DMS114 treated with DMSO at 0.1 percent for 48 hours (cell line): ENCODE measurements at regions not wholly inside any gene's neighbourhood (a gene's known extent, or its start where the extent isn't known, plus 50 kb on each side); places are given as distances from the start of the nearest gene placed in this dataset.

Experiments
- DNase-seq: peaks from one replicate; lab custom pipeline; 2025; ENCODE audit not compliant: unreplicated experiment; lab: John Stamatoyannopoulos, UW

- DNase-seq, result no peak
Measured at GRCh38 chr1:82485591-82486369, 685.0 kb downstream of the ADGRL2 start.

GRCh38 chr1:82483146-82483545, 682.4 kb downstream of the ADGRL2 start:
- no peak for DNase-seq

DNA sequence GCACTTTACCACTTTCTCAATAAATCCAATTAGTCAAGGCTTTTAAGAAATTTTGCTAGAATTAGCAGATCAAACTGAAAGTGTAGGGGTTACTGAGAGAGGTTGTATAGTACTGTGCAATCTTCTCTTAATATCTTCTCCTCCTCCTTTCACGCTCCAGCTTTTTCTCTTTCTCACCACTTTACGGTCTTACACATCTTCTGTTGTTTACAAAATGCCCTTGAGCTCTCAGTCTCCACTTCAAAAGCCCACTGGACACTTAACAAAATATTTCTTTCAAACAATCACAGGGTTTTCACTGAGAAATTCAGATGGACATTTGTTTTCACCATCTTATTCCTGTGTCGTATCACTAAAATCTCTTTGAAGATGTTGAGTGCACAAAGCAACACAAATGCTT, 678.2 kb downstream of the ADGRL2 start:
- DNase-seq, result no peak

GRCh38 chr1:82472489-82473131, 671.9 kb downstream of the ADGRL2 start:
- no peak for DNase-seq

GRCh38 chr1:82466891-82467290, 666.2 kb downstream of the ADGRL2 start:
- DNase-seq, result no peak

DNA sequence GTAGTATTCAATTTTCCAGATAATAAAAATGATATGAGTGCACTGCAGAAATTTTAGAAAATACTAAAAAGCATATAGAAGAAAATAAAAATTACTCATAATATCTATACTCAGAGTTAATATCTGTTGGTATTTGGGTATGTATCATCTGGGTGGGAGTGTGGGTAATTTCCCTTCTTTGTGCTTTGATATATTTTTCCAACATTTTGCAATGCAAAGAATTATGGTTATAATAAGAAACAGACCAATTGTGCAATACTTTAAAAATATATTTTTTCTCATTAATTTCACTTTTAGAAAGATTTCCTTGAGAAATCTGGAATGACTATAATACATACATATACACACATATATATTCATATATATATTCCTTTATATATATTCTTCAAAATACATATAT, 665.7 kb downstream of the ADGRL2 start:
- no peak for DNase-seq

GRCh38 chr1:82465024-82465423, 664.3 kb downstream of the ADGRL2 start:
- DNase-seq, result no peak

DNA sequence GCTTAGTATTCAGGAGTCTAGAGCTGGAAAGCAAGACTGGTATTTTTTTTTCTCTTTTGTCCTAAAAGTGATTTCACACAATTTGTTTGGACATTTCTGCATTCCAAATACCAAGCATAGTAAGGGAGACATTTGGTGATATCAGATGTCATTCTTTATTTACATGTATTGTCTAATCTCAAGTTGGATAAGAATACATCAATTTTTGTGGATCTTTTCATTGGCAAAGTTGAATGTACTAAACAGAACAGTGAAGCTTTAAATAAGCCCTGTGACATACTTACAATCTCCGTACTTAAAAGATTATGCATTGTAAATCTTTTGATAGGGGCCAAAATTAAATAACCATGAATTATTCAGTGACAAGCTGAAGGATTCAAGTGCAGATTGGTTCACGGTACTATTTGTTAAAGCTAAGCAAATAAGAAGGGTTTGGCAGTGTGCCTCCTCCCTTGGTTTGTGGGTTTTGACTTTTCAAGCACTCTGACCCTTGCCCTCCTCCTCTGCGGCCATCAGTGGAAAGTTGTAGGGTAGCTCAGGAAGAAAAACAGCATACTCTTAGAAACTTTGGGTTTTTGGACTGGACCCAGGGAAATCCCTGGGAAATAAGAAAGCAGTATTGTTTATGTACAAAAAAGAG, 663.7 kb downstream of the ADGRL2 start:
- no peak for DNase-seq

- no peak for DNase-seq
Measured at GRCh38 chr1:82463951-82464350, 663.2 kb downstream of the ADGRL2 start.

DNA sequence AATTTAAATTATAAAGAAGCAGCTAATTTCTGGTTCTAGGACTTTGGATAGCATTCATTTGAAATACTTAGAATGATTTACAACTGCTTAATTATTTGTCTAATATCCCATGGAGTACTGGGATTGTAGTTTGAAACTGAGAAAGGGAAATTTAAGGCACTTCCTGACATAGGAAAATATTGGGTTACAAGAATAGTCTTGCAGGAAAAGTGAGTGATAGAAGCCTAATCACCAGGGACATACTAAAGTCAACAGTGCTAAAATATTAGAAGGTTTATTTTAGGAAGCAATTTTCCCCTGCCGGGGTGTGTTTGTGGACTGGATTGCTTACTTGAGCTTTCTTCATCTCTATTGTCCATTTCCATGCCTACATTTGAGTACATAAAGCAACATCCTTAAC, 661.6 kb downstream of the ADGRL2 start:
- DNase-seq, result no peak

- no peak for DNase-seq
Measured at GRCh38 chr1:82455342-82455741, 654.6 kb downstream of the ADGRL2 start.

GRCh38 chr1:82454431-82454830, 653.7 kb downstream of the ADGRL2 start:
- no peak for DNase-seq

- DNase-seq, result no peak
Measured at GRCh38 chr1:82453511-82454185, 652.9 kb downstream of the ADGRL2 start.

- DNase-seq, result no peak
Measured at GRCh38 chr1:82452096-82452495, 651.4 kb downstream of the ADGRL2 start.

DNA sequence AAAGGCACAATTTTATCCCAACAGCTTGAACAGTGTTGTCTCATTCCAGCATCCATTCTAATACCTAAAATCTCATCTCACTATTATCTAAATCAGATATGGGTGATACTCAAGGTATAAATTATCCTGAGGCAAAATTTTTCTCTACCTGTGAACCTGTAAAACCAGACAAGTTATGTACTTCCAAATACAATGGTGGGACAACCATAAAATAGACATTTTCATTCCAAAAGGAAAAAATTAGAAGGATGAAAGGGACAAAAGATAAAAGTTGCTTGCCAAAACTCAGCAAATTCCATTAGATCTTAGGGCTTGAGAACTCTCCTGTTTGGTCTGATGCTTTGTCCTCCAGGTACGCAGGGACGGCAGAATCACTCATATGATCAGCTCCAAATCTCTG, 650.5 kb downstream of the ADGRL2 start:
- no peak for DNase-seq

DNA sequence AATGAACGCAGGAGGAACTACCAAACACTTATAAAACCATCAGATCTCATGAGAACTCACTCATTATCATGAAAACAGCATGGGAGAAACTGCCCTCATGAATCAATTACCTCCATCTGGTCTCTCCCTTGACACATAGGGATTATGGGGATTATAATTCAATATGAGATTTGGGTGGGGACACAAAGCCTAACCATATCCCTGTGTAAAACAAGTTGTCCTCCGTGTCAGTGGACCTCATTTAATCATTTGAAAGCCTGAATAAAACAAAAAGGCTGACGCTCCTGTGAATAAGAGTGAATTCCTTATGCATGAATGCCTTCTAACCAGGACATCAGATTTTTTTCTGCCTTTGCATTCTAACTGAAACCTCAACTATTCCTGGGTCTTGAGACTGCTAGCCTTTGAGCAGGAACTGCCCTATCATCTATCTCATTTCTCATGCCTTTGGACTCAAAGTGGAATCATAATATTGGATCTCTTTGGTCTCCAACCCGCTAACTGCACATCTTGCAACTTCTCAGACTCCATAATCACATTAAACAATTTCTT, 648.8 kb downstream of the ADGRL2 start:
- DNase-seq, result no peak

GRCh38 chr1:82446955-82447354, 646.2 kb downstream of the ADGRL2 start:
- no peak for DNase-seq

DNA sequence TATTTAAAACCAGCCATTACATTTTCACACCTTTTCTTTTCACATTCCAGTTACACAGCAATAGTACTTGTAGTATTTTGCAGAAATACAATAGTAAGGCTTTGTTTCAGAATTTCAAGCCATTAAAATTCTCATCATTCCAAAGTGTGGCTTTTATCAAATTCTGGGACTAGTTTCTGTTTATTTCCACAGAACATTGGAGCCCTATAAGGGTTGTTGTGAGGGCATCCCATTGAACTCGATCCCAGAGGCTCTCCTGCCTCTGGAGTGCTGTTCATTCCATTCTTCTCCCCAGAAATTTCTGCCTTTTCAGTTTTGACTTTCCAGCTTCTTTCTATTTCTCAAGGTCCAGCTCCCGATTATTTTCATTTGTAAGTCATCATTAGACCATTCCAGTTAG, 645.5 kb downstream of the ADGRL2 start:
- DNase-seq, result no peak

DNA sequence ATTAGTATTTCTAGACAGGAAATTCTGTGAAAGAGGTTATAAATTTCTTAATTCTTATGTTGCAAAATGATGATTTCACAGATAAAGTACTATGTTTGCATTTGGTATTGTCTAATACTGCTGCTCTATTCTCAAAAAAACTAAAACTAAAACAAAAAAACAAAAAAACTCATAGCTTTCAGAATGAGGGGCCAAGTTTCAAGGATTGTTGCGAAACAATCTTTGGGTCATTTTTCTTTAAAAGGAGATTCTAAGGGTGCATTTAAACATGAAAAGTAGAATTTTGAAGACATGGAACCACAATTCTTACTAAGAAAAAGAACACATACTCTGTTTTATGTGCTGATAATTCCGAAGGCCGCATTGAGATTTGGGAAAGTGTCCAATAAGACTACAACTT, 645.1 kb downstream of the ADGRL2 start:
- no peak for DNase-seq

GRCh38 chr1:82445132-82445531, 644.4 kb downstream of the ADGRL2 start:
- DNase-seq, result no peak

GRCh38 chr1:82441402-82441801, 640.7 kb downstream of the ADGRL2 start:
- no peak for DNase-seq
